T-helper 1 cell (primary cell): ENCODE measurements at regions not wholly inside any gene's neighbourhood (a gene's known extent, or its start where the extent isn't known, plus 50 kb on each side); places are given as distances from the start of the nearest gene placed in this dataset.
"Not testable (repeated sequence)": the region's sequence is repeated elsewhere in the genome, so short reads cannot be mapped to it uniquely, and the experiment has no call there.

Source experiments
- DNase-seq, 5 donors: peaks; one replicate each; pipeline ENCODE4 v3.0.0-alpha.2; 2012 to 2020

DNA sequence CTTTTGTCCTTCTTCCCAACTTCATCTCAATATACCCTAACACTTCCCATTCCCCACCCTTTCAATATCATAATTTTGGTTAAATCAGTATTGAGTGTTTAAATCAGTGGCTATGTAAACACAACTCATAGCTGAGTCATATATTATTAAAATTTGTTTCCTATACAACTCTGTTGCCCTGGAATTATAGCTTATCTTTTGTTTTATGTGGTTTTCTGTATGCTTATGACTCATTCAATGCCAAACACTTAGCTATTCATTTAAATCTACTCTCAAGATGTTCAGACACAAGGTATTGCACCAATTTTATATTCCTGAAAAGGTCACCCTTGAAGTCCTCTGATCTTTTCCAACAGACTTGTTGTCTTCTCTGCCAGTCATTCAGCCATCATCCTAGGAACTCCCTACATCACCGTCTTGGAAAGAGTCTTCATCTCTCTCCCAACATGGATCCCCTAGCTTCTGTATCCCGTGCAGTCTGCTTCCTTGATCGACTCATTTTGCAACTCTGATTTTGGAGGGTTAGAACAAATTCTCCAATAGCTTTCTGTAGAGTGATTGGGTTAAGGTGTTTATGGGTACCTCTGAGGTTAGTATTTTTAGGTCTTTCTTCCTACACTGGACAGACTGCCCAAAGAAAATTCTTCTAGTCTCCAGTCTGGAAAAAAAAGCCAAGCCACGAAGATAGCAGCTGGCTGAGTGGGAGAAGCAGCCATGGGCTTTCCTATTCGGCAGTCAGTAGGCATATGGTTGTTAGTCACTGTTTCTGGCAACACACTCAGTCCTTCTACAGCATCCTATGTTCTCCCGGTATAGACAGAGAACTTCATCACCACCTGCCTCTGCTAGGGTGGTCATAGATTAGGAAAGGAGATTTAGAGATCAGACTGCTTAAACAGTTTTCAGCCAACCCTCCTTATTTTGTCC lies 102.1 kb downstream of the CRPPA start:
- DNase-seq = no peak

- DNase-seq = no peak
Observed at GRCh38 chr7:16318463-16318862, 102.9 kb downstream of the CRPPA start.

DNA sequence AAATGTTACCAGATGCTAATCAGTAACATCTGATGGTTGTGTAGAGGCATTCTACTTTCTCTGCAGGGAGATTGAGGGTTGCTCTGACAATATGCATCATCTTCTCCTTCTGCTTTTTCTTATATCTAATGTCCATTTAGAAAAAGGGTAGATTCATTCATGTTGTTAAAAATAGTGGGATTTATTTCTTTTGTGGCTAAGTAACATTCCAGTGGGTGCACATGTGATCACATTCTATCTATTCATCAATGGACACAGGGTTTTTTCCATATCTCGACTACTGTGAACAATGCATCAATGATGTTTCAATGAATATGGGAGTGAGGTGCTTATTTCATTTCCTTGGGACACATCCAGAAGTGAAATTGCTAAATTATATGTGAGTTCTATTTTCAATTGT lies 103.9 kb downstream of the CRPPA start:
- DNase-seq = no peak

- DNase-seq = no peak
Observed at GRCh38 chr7:16315280-16315679, 106.1 kb downstream of the CRPPA start.

- DNase-seq = no peak
Observed at GRCh38 chr7:16309129-16309528, 112.2 kb downstream of the CRPPA start.

- DNase-seq = no peak
Observed at GRCh38 chr7:16301291-16301690, 120.0 kb downstream of the CRPPA start.

DNA sequence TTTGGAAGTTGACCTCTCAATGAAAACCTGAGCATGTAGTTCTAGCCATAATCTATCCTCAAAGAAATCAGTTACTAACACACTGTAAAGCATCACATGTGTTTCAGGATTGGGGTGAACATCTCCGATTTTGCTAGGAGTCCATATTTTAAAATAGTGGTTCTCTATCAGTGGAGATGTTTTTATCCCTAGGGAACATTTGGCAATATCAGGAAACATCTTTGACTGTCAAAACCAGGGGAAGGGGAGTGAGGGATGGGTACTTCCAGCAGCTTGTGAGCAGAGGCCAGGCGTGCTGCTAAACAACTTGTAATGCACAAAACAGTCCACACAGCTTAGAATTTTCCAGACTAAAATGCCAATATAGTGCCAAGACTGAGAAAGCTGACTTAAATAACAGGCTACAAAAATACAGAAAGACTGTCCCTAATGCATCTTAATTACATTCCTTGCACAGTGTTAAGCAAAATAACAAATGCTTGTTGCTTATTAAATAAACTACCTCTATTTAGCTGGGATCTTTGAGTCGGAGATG lies 120.9 kb downstream of the CRPPA start:
- DNase-seq = no peak

DNA sequence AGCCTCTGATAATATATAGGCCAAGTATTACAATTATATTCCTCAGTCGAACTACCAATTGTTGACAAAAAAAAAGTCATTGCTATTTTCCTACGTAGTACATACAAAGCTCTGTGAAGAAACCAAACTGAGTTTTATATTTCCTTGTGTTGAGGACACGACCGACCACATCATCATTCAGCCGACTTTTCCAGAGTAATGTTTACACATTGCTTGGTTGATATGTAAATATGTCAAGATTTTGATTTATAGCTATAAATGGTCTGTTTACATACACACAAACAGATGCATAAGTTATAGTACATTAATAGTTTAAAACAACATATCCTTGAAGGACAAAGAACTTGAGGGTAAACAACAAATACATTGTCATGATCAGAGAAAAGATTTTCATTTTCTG lies 121.5 kb downstream of the CRPPA start:
- no peak for DNase-seq

GRCh38 chr7:16298221-16298620 lies 123.1 kb downstream of the CRPPA start:
- DNase-seq = no peak

DNA sequence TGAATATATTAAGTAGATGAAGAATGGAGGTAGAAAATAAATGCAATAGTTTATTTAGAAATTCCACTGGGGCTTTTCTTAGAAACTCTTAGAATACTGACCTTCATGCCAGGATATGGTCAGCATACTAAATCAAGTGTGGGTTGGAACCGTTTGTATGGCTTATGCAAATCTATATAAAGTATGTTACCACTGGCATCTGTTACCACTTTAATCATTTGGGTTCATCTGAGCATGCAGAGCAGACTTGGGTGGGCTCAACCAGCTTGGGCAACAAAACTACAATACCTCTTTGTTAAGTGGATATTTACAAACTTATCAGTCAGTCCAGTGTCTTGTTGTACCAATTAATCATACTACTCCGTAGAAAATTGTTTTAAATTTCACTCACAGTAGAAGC lies 125.8 kb downstream of the CRPPA start:
- DNase-seq = no peak

- no peak for DNase-seq
Observed at GRCh38 chr7:16293669-16294425, 127.5 kb downstream of the CRPPA start.

DNA sequence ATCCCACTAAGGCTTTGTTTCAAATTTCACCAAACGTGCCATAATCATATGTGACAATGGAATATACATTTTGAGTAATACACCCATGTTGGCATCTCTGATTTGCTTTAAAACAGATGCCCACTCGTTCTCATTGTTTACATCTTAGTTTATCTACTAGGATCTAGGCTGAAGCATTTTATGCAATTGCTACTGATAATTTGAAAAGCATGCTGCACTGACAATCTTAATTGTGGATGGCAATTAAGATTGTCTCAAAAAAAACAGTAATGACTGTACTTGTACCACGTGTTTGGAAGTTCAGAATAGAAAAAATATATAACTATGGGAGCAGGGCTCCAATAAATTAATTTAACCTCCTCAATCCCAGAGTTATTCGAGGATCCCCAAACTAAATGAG lies 136.8 kb downstream of the CRPPA start:
- DNase-seq = no peak

DNA sequence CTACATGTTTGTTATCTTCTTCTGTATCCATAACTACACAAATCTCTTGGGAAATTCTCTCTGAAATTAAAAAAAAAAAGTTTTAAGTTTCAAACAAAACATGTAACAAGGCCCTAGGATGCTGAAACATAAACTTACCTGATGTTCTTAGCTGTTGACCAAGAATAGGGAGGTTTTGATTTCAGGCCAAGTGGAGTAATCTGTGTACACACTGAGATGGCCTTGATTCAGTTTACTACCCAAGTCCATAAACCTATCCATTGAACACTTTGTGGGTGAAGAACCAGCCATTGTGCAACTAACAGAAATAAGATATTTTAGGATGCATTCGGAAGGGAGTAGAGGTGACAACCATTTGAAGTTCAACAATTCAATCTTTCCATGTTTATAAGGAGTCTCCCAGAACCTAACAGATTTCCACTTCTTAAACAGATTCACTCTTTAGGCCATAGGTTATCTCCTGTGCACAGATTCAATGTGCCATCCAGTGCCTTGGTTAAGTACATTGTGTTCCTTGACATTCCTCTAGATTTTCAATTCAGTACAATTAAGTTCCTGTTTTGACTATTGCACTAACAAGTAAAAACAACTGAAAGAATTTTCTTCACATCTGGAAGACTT lies 143.1 kb downstream of the CRPPA start:
- DNase-seq = no peak

- DNase-seq = no peak
Observed at GRCh38 chr7:16271990-16272665, 149.2 kb downstream of the CRPPA start.

DNA sequence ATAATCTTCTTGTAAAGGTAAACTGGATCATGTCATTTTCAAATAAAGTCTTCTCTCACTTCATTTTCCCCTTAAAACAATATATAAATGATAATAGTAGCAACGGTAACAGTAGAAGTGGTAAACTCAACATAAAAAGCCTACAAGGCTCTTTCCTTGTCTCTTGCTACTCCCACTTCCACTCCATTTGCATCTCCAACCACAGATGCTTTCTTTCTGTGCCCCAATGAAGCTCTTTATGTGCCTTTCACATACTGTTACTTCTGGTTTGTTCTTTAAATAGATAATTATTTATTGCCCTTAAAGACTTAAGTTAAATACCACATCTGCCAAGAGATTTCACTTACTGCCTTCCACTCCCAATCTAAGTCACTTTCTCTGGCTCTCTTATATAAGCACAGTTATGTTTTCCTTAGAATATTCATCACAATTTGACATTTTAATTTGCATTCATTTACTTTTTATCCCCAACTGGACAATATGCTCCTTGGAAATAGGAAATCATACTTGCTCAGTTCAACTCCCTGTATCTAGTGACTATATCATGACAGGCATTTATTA lies 149.9 kb downstream of the CRPPA start:
- no peak for DNase-seq

DNA sequence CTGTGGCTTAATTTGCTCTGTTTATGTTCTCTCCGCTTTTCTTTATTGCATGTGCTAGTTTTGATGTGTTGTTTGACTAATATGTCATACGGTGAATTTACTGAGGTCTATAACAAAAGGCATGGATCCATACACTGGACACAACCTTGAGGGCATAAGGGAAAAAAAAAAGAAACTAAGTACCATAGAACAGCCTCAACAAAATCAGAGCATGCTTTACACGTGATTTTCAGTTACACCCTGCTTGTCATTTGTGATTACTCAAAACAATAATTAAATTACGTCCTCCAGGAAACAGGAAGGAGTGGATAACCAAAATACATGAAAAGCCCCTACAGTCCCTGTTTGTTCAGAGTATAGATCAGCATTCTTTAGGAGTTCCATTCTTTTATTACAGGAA lies 150.5 kb downstream of the CRPPA start:
- no peak for DNase-seq

DNA sequence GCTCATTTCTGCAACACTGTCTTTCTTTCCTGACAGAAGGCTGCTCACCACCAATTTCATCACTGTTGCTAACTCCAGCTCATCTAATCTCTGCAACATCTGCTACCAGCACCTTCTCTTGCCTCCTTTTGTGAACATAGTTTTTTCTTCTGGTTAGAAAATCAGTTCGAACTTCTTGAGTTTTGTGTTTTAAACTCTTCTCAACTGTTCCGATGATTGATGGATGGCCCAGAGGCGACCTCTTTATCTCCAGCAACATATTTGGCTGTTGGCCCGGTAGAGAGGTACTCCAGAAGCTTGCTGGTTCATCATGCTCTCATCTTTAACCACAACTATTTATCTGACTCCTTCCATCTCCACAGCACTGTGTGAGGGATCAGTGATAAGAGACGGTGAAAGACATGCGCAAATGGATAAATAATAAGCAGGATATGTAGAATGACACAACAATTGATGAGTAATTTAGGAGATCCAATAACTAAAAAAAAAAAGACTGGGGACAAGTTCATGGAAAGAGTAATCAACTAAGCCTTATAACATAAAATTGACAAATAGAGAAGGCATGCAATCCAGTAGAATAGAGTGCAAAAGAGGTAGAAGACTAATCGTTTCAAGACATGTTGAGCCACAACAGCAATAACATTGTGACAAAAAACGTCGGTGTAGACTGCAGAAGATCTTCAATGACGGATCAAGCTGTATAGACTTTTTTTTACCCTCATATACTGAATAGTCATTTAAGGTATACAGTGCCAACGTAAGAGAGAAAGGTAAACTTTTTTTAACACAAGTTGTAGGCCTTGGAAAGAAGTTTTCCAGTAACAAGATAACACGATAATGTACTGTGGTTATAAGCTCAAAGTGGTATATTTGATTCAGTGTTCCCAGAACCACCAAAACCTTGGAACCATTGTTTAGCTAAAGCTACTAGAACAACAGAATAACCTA lies 152.2 kb downstream of the CRPPA start:
- DNase-seq = no peak

DNA sequence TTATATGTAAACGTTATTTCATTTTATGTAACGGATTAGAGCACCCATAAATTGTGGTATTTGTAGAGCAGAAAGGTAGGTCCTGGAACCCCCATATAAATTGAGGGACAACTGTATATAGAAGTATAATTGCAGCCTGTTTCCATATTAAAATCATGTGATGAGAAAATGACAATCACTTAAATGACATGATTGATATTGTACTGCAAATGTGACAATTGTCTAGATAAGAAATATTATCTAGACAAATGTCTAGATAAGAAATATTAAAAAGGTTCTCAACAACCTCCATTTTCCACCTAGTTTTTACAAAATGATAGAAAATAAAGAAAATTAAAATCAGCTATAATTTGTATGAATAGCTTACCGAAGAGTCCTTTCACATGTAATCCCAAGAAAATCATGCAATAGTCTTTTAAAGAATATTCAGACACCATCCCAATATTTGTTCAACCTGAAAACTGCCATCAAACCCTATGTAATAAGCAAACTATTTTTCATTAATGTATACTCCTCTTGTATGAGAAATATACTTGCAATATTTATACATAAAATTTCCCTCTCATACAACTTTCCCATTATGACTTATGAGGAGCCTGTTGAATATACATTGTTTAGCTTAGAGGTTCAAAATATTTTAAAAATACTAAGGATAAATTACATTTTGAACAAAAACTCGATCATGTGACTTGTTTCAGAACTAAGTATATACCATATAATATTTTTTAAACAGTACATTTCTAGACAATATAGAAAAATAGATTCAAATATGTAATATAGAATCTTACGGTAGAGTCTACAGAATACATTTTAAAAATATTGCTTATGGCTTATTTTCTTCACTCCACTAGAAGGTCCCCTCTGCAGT lies 153.2 kb downstream of the CRPPA start:
- DNase-seq = no peak

DNA sequence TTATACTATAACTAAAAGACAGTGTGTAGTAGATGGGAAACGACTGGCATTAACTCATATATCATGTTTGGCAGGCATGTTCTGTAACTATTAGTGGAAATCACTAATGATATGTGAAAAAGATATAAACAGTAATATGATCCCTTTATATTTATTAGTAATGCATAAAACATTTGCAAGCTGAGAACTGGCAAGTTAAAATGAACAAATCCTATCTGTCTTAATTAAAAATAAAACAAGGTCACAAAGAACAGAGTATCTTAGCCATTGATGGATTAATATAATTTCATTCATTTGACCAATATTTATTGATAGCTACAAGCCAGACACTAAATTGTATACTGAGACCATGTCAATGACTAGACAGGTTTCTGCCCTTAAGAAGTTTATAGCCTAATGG lies 154.5 kb downstream of the CRPPA start:
- no peak for DNase-seq

GRCh38 chr7:16266470-16266869 lies 154.9 kb downstream of the CRPPA start:
- DNase-seq = not testable (repeated sequence)
